ENCODE measurements at regions not wholly inside any gene's neighbourhood (a gene's known extent, or its start where the extent isn't known, plus 50 kb on each side); places are given as distances from the start of the nearest gene placed in this dataset.

- no peak for TF ChIP-seq CTCF (IDR thresholded peaks at IDR 0.05; ENCODE audit: low read length)
- TF ChIP-seq EZH2 (optimal IDR thresholded peaks at IDR 0.05; ENCODE audit: low read depth, low read length) = no peak
- no peak for TF ChIP-seq EZH2phosphoT487 (IDR thresholded peaks at IDR 0.05; ENCODE audit: low read length)
These were observed 126.6 kb downstream of the PSMG1 start for GRCh38 chr21:39056636-39057035.

Measured in MM.1S (cell line).